ENCODE measurements at regions not wholly inside any gene's neighbourhood (a gene's known extent, or its start where the extent isn't known, plus 50 kb on each side); places are given as distances from the start of the nearest gene placed in this dataset.
A peak's percentile ranks its signal among the peaks of the same experiment; 100 is the strongest.

- H3K4me3 ChIP-seq = no peak overlapping the region
- WGBS (ENCODE audit: low lambda C conversion rate, missing lambda C conversion rate) = 54% methylated on average over 4 of the region's 4 CpGs
- no peak for DNase-seq (ENCODE audit: low spot score)
- H3K9me3 ChIP-seq (ENCODE audit: low read depth) = no peaks in the 10 kb centered on the region
- H2AFZ ChIP-seq = no peak overlapping the region
- H3K9me2 ChIP-seq (replicated peaks; ENCODE audit: insufficient read depth) = no peaks in the 10 kb centered on the region
- no peaks in the 10 kb centered on the region for H3K36me3 ChIP-seq (replicated peaks; ENCODE audit: insufficient read depth, low read depth)
- H4K20me1 ChIP-seq (ENCODE audit: insufficient read depth, poor library complexity, severe bottlenecking) = no peaks in the 10 kb centered on the region
- no peaks in the 10 kb centered on the region for H3K4me1 ChIP-seq (ENCODE audit: insufficient read depth)
- H3K4me2 ChIP-seq = no peak overlapping the region
- H3K27me3 ChIP-seq = no peaks in the 10 kb centered on the region
- H3K27ac ChIP-seq = no peak overlapping the region
- TF ChIP-seq, protein P1, sequence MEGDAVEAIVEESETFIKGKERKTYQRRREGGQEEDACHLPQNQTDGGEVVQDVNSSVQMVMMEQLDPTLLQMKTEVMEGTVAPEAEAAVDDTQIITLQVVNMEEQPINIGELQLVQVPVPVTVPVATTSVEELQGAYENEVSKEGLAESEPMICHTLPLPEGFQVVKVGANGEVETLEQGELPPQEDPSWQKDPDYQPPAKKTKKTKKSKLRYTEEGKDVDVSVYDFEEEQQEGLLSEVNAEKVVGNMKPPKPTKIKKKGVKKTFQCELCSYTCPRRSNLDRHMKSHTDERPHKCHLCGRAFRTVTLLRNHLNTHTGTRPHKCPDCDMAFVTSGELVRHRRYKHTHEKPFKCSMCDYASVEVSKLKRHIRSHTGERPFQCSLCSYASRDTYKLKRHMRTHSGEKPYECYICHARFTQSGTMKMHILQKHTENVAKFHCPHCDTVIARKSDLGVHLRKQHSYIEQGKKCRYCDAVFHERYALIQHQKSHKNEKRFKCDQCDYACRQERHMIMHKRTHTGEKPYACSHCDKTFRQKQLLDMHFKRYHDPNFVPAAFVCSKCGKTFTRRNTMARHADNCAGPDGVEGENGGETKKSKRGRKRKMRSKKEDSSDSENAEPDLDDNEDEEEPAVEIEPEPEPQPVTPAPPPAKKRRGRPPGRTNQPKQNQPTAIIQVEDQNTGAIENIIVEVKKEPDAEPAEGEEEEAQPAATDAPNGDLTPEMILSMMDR (IDR thresholded peaks at IDR 0.05; ENCODE audit: poor library complexity) = no peak
- TF ChIP-seq EZH2 (IDR thresholded peaks at IDR 0.05; ENCODE audit: borderline replicate concordance) (no peak), EZH2phosphoT487 (IDR thresholded peaks at IDR 0.05; ENCODE audit: low read depth, severe bottlenecking, unreplicated experiment) (no peak)
- no peaks in the 10 kb centered on the region for H3K79me2 ChIP-seq
Measured at GRCh38 chr4:129623233-129623875, 527.4 kb downstream of the C4orf33 start.

DNA sequence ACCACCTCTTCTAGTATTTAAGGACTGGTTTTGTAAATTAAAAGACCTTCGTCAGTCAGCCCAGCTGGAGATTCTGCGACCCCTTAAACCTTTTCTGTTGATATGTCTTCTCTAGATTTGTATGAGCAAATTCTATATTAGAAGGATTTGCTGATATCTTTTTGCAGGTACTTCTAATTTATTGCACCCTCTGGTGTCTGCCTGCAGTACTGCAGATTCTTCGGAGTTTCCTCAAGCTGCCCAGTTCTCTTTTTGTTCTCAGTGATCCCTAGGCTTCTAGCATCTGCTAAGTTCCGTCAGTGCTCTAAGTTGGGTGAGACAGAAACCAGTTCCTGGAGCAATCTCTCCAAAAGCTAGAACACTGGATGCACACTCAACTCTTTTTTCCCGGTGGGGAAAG is 545.2 kb downstream of the C4orf33 start:
- no peaks in the 10 kb centered on the region for H4K20me1 ChIP-seq (ENCODE audit: insufficient read depth, poor library complexity, severe bottlenecking)
- no peaks in the 10 kb centered on the region for H3K27me3 ChIP-seq
- H3K79me2 ChIP-seq = no peaks in the 10 kb centered on the region
- TF ChIP-seq, protein P1 (IDR thresholded peaks at IDR 0.05; ENCODE audit: poor library complexity) = peak; percentile 74
- TF ChIP-seq EZH2 (IDR thresholded peaks at IDR 0.05; ENCODE audit: borderline replicate concordance) (no peak), EZH2phosphoT487 (IDR thresholded peaks at IDR 0.05; ENCODE audit: low read depth, severe bottlenecking, unreplicated experiment) (no peak)
- H2AFZ ChIP-seq = no peak overlapping the region
- no peak overlapping the region for H3K27ac ChIP-seq
- 36% methylated on average over 5 of the region's 5 CpGs for WGBS (ENCODE audit: low lambda C conversion rate, missing lambda C conversion rate)
- peak; percentile 68 for DNase-seq (ENCODE audit: low spot score)
- no peaks in the 10 kb centered on the region for H3K9me3 ChIP-seq (ENCODE audit: low read depth)
- H3K4me3 ChIP-seq = no peak overlapping the region
- no peaks in the 10 kb centered on the region for H3K4me1 ChIP-seq (ENCODE audit: insufficient read depth)
- no peaks in the 10 kb centered on the region for H3K36me3 ChIP-seq (replicated peaks; ENCODE audit: insufficient read depth, low read depth)
- H3K9me2 ChIP-seq (replicated peaks; ENCODE audit: insufficient read depth) = no peaks in the 10 kb centered on the region
- no peak overlapping the region for H3K4me2 ChIP-seq

GRCh38 chr4:129645461-129645860 is 549.5 kb downstream of the C4orf33 start:
- DNase-seq (ENCODE audit: low spot score) = no peak
- no peak overlapping the region for H3K27ac ChIP-seq
- no peaks in the 10 kb centered on the region for H3K4me1 ChIP-seq (ENCODE audit: insufficient read depth)
- no peaks in the 10 kb centered on the region for H3K36me3 ChIP-seq (replicated peaks; ENCODE audit: insufficient read depth, low read depth)
- H3K4me3 ChIP-seq = no peak overlapping the region
- no peak overlapping the region for H2AFZ ChIP-seq
- no peak overlapping the region for H3K4me2 ChIP-seq
- WGBS (ENCODE audit: low lambda C conversion rate, missing lambda C conversion rate) = 91% methylated on average over 3 of the region's 3 CpGs
- no peaks in the 10 kb centered on the region for H3K27me3 ChIP-seq
- no peaks in the 10 kb centered on the region for H4K20me1 ChIP-seq (ENCODE audit: insufficient read depth, poor library complexity, severe bottlenecking)
- TF ChIP-seq EZH2 (IDR thresholded peaks at IDR 0.05; ENCODE audit: borderline replicate concordance) = no peak
- TF ChIP-seq, protein P1 (IDR thresholded peaks at IDR 0.05; ENCODE audit: poor library complexity) = no peak
- TF ChIP-seq EZH2phosphoT487 (IDR thresholded peaks at IDR 0.05; ENCODE audit: low read depth, severe bottlenecking, unreplicated experiment) = no peak
- H3K79me2 ChIP-seq = no peaks in the 10 kb centered on the region
- no peaks in the 10 kb centered on the region for H3K9me3 ChIP-seq (ENCODE audit: low read depth)
- no peaks in the 10 kb centered on the region for H3K9me2 ChIP-seq (replicated peaks; ENCODE audit: insufficient read depth)

Data from hepatocyte (in vitro differentiated cells).